ENCODE measurements at regions not wholly inside any gene's neighbourhood (a gene's known extent, or its start where the extent isn't known, plus 50 kb on each side); places are given as distances from the start of the nearest gene placed in this dataset.
"Not testable (repeated sequence)": the region's sequence is repeated elsewhere in the genome, so short reads cannot be mapped to it uniquely, and the experiment has no call there.

DNA sequence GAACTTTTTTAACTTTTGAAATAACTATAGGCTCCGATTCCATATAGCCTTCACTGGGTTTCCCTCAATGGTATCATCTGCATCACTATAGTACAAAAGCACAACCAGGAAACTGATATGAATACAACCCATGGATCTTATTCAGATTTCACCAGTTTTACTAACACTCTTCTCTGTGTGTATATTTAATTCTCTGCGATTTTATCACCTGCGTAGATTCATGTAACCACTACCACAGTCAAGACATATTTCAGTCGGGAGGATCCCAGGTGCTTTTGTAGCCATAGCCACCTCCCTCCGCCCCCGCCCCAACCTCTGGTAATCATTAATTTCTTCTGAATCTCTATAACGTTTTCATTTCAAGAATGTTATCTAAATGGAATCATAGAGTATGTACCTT is 82.8 kb upstream of the C7orf33 start:
- no peak overlapping the region for H3K4me3 ChIP-seq (replicated peaks in 1 of 2; ENCODE audit: low read depth in 2 of 2, low read length in 2 of 2)
- no peak for DNase-seq (ENCODE audit: low read depth in 2 of 2)
- TF ChIP-seq, protein P1, sequence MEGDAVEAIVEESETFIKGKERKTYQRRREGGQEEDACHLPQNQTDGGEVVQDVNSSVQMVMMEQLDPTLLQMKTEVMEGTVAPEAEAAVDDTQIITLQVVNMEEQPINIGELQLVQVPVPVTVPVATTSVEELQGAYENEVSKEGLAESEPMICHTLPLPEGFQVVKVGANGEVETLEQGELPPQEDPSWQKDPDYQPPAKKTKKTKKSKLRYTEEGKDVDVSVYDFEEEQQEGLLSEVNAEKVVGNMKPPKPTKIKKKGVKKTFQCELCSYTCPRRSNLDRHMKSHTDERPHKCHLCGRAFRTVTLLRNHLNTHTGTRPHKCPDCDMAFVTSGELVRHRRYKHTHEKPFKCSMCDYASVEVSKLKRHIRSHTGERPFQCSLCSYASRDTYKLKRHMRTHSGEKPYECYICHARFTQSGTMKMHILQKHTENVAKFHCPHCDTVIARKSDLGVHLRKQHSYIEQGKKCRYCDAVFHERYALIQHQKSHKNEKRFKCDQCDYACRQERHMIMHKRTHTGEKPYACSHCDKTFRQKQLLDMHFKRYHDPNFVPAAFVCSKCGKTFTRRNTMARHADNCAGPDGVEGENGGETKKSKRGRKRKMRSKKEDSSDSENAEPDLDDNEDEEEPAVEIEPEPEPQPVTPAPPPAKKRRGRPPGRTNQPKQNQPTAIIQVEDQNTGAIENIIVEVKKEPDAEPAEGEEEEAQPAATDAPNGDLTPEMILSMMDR (IDR thresholded peaks at IDR 0.05; ENCODE audit: low read depth, low read length), result no peak

DNA sequence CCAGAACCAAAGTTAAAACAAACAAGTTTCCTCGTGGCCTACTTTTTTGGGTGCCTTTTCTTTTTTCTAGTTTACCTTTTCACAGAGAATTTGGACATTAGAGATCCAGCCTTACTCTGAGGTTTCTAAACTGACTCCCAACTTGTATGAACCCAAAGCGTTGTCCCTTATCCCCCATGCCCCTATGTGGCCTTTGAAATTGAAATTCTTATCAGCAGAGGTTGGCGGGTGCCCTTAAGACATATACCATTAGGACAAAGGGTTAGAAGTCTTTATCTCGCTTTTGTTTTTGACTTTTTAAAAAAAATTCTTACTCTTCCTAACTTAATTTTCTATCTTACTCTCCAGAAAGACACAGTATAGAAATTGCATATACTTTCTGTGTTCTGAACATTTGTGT is 76.3 kb upstream of the C7orf33 start:
- DNase-seq (ENCODE audit: low read depth in 2 of 2), result no peak
- TF ChIP-seq, protein P1 (IDR thresholded peaks at IDR 0.05; ENCODE audit: low read depth, low read length), result no peak
- H3K4me3 ChIP-seq (replicated peaks in 1 of 2; ENCODE audit: low read depth in 2 of 2, low read length in 2 of 2), result no peak overlapping the region

DNA sequence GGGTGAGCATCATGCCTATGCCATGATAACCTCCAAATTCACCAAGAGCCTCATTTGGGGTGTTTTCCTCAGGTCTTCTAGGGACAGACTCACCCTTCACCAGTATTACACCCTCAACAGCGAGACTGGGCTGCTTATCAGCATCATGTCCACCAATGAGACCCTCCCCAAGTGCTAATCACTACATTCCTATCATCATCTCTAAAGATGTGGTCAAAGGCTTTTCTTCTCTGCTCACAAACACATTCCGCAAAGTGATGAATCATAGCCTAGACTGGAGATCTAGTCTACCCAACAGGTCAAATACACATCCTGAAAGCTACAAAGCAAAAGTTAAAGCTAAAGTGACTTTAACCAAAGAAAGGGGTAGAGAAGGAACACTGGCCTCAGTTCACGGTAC is 75.3 kb upstream of the C7orf33 start:
- DNase-seq (ENCODE audit: low read depth in 2 of 2), result no peak
- TF ChIP-seq, protein P1 (IDR thresholded peaks at IDR 0.05; ENCODE audit: low read depth, low read length), result no peak
- no peak overlapping the region for H3K4me3 ChIP-seq (replicated peaks in 1 of 2; ENCODE audit: low read depth in 2 of 2, low read length in 2 of 2)

DNA sequence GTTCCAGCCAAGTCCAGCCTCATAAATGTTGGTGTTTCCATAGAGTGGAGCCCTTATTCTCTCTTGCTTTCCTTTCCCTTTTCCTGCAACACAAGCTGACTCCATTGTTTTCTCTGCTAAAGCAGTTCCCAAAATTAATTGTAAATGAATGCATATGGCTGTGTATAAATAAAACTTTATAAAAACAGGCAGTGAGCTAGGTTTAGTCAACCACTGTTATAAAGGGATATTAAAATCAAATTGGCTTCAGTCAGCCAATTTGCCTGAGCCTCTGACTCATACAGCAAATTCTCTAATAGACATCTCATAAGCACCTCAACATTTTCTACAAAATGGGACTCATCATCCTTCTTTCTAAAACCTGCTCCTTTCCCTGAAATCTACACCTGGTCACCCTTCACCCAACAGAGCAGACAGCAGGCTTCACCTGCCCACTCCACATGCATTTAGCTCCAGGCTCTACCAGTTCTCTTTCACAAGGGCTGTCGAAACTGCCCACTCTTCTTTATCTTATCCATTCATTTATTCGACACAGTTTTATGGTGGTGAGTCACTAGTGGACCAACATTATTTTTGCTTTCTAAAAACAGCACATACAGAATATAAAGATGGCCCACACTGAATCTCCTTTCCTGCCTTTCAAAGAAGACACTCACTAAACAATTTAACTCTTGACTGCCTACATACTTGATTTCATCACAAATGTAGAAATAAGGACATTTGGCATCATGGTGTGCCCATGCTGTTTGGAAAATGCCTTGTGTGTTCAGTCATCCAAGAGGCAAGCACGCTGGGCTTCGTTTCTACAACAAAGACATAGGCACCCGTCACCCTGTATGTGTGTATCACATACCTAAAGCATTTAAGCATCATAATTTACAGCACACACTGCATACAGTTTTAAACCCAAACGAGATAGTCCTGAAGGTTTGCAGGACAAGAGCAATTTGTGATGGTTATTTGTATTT is 74.6 kb upstream of the C7orf33 start:
- DNase-seq (ENCODE audit: low read depth in 2 of 2), result no peak

DNA sequence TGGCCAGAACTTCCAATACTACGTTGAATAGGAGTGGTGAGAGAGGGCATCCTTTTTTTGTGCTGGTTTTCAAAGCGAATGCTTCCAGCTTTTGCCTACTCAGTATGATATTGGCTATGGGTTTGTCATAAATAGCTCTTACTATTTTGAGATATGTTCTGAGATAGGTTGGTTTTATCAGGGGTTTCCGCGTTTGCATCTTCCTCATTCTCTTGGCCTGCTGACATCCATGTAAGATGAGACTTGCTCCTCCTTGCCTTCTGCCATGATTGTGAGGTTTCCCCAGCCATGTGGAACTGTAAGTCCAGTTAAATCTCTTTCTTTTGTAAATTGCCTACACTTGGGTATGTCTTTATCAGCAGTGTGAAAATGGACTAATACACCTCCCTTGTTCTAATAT is 71.2 kb upstream of the C7orf33 start:
- not testable (repeated sequence) for H3K4me3 ChIP-seq (replicated peaks in 1 of 2; ENCODE audit: low read depth in 2 of 2, low read length in 2 of 2); DNase-seq (ENCODE audit: low read depth in 2 of 2)

More for the DNA sequence above, 74.6 kb upstream of the C7orf33 start:
- TF ChIP-seq, protein P1 (IDR thresholded peaks at IDR 0.05; ENCODE audit: low read depth, low read length), result no peak
- H3K4me3 ChIP-seq (replicated peaks in 1 of 2; ENCODE audit: low read depth in 2 of 2, low read length in 2 of 2), result no peak overlapping the region

DNA sequence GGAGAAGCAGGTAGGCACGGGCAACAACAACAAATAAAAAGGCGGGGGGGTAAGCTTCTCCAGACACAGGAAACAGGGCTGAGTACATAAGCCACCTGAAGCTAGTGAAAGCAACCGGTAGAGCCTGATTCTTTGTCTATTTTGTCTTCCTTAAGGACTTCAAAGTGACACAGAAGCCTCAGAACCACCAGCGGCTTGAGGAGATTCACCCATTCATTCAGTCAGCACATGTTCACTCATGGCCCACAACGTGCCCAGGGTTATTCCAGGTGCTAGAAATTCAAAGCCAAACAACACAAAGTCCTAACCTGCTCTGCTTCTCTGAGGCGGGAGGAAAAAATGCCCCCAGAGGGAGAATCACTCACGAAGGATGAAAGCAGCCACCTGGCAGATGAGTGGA is 69.3 kb upstream of the C7orf33 start:
- H3K4me3 ChIP-seq (replicated peaks in 1 of 2; ENCODE audit: low read depth in 2 of 2, low read length in 2 of 2), result no peak overlapping the region
- no peak for DNase-seq (ENCODE audit: low read depth in 2 of 2)
- TF ChIP-seq, protein P1 (IDR thresholded peaks at IDR 0.05; ENCODE audit: low read depth, low read length), result no peak

DNA sequence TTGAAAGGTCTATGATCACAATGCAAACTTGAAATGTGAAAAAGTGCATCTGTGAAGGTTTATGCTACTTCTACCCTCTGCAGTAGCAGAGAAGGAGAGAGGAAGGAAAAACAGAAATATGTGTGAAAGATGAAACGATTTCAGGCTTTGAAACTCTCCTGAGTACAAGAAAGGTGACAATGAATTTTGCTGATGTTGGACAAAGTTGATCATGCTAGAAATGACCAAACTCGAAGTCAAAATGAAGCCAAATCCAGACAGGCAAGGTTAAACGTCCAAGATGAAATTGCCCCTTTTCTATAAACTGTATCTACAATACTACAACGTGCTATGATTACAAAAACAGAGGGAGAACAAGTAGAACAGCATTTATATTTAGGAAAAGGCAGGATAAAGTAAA is 67.0 kb upstream of the C7orf33 start:
- DNase-seq (ENCODE audit: low read depth in 2 of 2), result no peak
- no peak overlapping the region for H3K4me3 ChIP-seq (replicated peaks in 1 of 2; ENCODE audit: low read depth in 2 of 2, low read length in 2 of 2)

More for the DNA sequence above, 67.0 kb upstream of the C7orf33 start:
- TF ChIP-seq, protein P1 (IDR thresholded peaks at IDR 0.05; ENCODE audit: low read depth, low read length), result no peak

Data from cardiac fibroblast (primary cell).